Rectal smooth muscle tissue (tissue), 1 donor: ENCODE measurements at regions not wholly inside any gene's neighbourhood (a gene's known extent, or its start where the extent isn't known, plus 50 kb on each side); places are given as distances from the start of the nearest gene placed in this dataset.

Experiments
- H3K27ac ChIP-seq: one replicate; pipeline ENCODE4 v1.7.0; 2013; ENCODE audit warnings: low read depth, low read length, inconsistent platforms
- H3K27me3 ChIP-seq: one replicate; pipeline ENCODE4 v1.7.0; 2013; ENCODE audit warnings: low read length; ENCODE audit not compliant: control insufficient read depth, insufficient read depth
- H3K36me3 ChIP-seq: one replicate; pipeline ENCODE4 v1.7.0; 2013; ENCODE audit warnings: low read length; ENCODE audit not compliant: control insufficient read depth, insufficient read depth
- H3K4me1 ChIP-seq: one replicate; pipeline ENCODE4 v1.7.0; 2013; ENCODE audit warnings: low read length; ENCODE audit not compliant: control insufficient read depth, insufficient read depth
- H3K4me3 ChIP-seq: one replicate; pipeline ENCODE4 v1.7.0; 2013; ENCODE audit warnings: low read length
- H3K9ac ChIP-seq: one replicate; pipeline ENCODE4 v1.7.0; 2013; ENCODE audit warnings: low read length

DNA sequence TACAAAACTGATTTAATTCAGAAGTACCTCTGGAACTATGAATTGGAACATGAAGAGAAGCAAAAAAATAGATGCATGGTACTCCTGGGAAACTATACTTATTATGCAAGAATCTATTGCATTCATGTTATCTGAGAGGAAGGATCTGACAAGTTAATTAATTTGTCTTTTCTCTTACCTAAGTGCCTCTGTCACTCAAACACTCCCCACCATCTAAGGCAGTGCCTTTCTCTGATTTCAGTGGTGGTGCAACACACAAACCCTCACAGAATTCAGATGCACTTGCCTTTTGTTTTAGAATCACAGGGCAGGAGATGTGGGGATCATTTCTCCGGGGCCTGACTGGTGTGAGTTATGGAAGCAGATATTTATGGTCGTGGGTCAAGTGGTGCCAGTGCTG is 52.5 kb upstream of the C9orf72 start:
- H3K4me3 ChIP-seq: no peak overlapping the region
- no peak overlapping the region for H3K27ac ChIP-seq
- no peaks in the 10 kb centered on the region for H3K36me3 ChIP-seq
- no peak overlapping the region for H3K9ac ChIP-seq
- H3K27me3 ChIP-seq: no peaks in the 10 kb centered on the region
- H3K4me1 ChIP-seq: peaks cover 3% of the 10 kb centered on the region

DNA sequence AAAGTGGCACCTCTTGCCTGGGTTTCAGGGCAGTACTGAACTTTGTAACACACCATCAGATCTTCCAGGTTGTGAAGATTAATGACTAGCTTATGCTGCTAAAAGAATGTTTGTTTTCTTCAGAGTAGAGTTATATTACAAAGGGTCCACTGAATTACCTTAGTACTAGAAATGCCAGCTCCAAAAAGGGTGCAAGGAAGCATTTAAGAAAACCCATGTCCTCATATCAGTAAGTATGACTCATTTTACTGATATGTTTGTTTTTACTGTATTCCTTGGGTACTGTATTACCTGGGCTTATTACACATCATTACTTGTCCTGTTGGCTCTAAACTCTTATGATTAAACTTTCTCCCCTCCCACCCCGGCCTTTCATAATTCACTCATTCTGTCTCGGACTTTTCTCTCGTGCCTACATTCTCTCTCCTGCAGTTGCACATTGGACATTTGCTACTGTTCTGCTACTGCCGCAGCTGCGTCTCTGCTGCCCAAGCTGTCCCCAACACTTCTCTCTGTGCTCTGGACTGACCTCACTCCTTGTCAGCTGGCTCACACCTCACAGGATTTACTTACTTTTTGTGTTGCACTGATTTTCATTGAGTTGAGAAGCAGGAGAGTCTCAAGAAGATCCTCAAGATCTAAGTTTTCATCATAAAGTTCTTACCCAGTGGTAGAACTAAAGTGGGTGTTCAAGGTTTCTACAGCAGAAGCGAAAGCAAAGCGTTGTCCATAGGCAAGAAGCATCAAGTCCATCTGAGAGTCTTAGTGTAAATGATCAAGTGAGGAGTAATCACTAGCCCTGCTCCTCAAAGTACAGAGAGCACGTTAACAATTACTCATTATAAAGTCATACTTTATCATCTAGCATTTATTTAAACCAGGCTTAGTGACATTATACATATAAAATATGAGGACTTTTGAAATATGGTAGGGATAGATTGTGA is 53.2 kb upstream of the C9orf72 start:
- H3K4me3 ChIP-seq: no peak overlapping the region
- no peak overlapping the region for H3K27ac ChIP-seq
- peaks cover 3% of the 10 kb centered on the region for H3K4me1 ChIP-seq
- no peaks in the 10 kb centered on the region for H3K36me3 ChIP-seq
- no peak overlapping the region for H3K9ac ChIP-seq
- no peaks in the 10 kb centered on the region for H3K27me3 ChIP-seq

DNA sequence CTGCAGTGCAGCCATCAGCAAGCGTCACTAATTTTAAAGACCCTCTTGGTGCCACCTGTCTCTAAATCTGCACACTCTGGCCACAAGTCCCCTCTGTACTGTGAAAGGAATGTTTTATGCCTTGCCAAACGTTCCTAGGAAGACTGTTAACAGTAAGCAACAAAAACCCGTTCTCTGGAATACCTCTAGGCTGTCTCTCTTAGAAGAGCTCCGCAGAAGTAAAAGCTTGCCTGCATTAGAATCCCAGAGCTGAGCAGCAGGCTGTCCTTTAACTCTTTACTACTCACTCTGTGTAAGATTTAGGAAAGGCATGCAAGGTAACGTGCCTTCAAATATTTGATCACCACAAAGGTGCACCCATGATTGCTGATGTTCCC is 53.9 kb upstream of the C9orf72 start:
- no peak overlapping the region for H3K27ac ChIP-seq
- no peak overlapping the region for H3K4me3 ChIP-seq
- peaks cover 3% of the 10 kb centered on the region for H3K4me1 ChIP-seq
- no peak overlapping the region for H3K9ac ChIP-seq
- no peaks in the 10 kb centered on the region for H3K36me3 ChIP-seq
- no peaks in the 10 kb centered on the region for H3K27me3 ChIP-seq

DNA sequence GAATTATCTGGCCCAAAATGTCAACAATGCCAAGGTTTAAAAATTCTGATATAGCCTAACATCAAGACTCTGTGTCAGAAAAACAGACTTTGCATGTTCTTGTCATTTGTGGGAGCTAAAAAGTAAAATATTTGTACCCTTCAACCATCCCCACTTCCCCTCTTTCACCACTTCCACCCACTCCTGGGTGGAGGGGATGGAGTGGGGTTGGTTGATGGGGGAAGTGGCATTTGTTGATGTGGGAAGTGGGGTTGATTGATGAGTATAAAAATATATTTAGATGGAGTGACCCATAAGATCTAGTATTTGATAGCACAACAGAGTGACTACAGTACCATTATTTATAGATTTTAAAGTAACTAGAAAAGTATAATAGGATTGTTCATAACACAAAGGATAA is 55.0 kb upstream of the C9orf72 start:
- Histone ChIP-seq H3K9ac (no peak overlapping the region), H3K4me1 (peaks cover 3% of the 10 kb centered on the region), H3K27ac (no peak overlapping the region), H3K36me3 (no peaks in the 10 kb centered on the region), H3K27me3 (no peaks in the 10 kb centered on the region), H3K4me3 (no peak overlapping the region)

DNA sequence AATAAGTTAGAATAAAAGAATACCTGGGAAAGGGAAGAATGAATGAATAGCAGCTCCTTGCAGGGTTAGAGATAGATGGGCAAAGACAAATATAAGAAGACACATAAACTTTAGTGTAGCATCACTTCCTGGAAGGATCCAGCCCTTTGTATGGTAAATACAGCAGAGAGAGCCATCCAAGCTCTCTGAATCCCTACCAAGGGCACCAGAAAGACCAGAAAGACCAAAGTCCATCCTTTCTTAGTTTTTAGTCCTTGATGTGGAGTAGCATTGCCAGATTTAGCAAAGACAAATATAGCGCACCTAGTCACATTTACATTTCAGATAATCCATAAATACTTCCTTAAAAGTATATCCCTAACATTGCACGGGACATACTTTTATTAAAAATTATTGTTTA is 56.1 kb upstream of the C9orf72 start:
- H3K27ac ChIP-seq: no peak overlapping the region
- H3K9ac ChIP-seq: no peak overlapping the region
- peaks cover 3% of the 10 kb centered on the region for H3K4me1 ChIP-seq
- no peaks in the 10 kb centered on the region for H3K27me3 ChIP-seq
- H3K4me3 ChIP-seq: no peak overlapping the region
- no peaks in the 10 kb centered on the region for H3K36me3 ChIP-seq

DNA sequence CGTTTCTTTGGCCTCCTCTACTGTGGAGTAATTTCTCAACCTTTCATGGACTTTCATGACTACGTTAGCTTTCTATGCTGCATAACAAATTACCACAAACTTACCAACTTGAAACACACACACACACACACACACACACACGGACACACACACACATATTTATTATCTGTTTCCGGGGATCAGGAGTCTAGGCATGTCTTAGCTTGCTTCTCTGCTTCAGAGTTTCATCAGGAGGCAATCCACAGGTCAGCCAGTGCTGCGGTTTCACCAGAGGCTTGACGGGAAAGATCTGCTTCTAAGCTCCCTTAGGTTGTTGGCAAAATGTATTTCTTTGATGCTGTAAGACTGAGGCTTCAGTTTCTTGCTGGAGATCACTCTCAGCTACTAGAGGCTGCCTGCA is 59.0 kb upstream of the C9orf72 start:
- H3K27ac ChIP-seq: no peak overlapping the region
- H3K9ac ChIP-seq: no peak overlapping the region
- no peaks in the 10 kb centered on the region for H3K4me1 ChIP-seq
- no peaks in the 10 kb centered on the region for H3K36me3 ChIP-seq
- no peaks in the 10 kb centered on the region for H3K27me3 ChIP-seq
- H3K4me3 ChIP-seq: no peak overlapping the region

DNA sequence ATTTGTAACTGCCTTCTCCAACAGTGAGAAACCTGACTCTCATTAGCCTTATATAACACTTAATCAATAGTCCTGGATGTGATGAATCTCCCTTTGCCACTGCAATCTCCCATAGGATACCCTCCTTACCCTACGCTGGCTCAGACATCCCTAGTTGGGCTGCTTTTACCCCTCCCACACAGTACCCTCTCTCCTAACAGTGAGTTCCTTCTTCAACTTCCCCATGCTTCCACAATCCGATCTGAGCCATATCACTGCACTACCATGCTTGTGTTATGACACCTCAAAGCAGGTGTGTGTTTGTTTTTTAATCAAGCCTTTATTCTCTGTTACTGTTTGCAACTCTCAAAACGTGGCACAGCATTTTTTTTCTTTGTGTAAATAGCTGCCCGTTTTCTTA is 60.5 kb upstream of the C9orf72 start:
- H3K27ac ChIP-seq: no peak overlapping the region
- no peaks in the 10 kb centered on the region for H3K36me3 ChIP-seq
- H3K27me3 ChIP-seq: no peaks in the 10 kb centered on the region
- H3K4me3 ChIP-seq: no peak overlapping the region
- no peak overlapping the region for H3K9ac ChIP-seq
- no peaks in the 10 kb centered on the region for H3K4me1 ChIP-seq

DNA sequence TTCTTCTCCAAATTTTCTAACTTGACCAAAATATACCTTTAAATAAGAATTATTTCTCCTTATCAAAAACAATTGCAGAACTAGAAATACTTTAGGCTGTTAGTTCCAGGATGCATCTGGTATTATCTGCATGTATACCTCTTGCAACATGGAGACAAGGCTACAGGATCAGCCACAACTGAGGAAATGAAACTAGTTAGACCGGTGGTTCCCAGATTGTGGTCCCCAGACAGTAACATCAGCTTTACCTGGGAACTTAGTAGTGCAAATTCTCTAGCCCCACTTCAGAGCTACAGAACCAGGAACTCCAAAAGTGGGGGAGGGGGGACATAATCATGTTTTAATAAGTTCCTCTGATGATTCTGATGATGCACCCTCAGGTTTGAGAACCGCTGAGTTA is 61.6 kb upstream of the C9orf72 start:
- H3K9ac ChIP-seq: no peak overlapping the region

DNA sequence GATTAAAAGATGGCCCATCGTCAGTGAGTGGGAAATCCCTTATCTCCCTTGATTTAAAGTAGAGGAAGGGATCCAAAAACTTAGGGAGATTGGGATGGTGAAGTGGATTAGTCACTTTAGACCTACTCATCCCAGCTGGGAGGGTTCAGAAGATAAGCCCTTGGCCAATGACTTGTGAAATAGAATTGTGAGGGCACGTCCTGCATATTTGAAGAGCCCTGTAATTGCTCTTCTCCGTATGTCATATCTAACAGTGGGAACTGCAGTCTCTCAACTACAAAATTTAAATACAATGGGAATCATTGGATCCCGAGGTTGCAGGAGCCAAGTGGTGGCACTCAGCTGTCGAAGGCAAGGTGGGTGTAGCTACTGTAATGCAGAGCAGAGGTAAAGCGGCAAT is 65.4 kb upstream of the C9orf72 start:
- Histone ChIP-seq H3K4me1 (no peaks in the 10 kb centered on the region), H3K27me3 (no peaks in the 10 kb centered on the region), H3K27ac (no peak overlapping the region), H3K4me3 (no peak overlapping the region), H3K9ac (no peak overlapping the region), H3K36me3 (no peaks in the 10 kb centered on the region)

More for the DNA sequence above, 61.6 kb upstream of the C9orf72 start:
- H3K4me1 ChIP-seq: no peaks in the 10 kb centered on the region
- no peaks in the 10 kb centered on the region for H3K36me3 ChIP-seq
- H3K27me3 ChIP-seq: no peaks in the 10 kb centered on the region
- H3K27ac ChIP-seq: no peak overlapping the region
- no peak overlapping the region for H3K4me3 ChIP-seq

DNA sequence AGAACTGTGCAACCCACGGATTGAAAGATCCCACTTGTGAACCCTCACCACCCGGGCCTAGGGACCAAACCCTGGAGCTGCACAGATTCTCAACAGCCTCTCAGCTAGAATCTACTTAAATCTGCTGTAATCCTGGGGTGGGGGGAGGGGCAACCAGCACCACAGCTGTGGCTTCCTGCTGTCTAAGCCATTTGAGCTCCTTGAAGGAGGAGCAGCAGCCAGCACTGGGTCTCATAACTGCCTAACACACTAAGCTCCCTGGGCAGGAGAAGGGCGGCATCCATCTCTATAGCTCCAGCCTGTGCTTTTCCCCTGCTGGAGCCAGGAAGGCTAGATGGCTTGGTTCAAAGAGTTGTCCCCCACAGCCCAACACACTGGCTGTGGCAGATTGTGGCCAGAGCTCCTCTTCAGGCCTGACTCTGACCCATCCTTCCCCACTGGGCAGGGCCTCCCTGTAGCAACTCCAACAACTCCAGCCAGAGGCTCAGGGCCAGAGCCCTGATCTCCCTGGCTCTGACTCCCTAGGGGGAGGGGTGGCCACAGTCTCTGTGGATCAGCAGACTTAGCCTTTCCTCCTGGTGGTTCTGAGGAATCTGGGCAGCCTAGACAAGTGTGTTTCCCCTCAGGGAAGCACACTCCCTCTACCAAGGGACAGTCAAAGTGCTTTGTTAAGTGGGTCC is 72.0 kb upstream of the C9orf72 start:
- Histone ChIP-seq H3K4me3 (no peak overlapping the region), H3K4me1 (no peaks in the 10 kb centered on the region), H3K9ac (no peak overlapping the region), H3K27me3 (no peaks in the 10 kb centered on the region), H3K27ac (no peak overlapping the region), H3K36me3 (no peaks in the 10 kb centered on the region)

DNA sequence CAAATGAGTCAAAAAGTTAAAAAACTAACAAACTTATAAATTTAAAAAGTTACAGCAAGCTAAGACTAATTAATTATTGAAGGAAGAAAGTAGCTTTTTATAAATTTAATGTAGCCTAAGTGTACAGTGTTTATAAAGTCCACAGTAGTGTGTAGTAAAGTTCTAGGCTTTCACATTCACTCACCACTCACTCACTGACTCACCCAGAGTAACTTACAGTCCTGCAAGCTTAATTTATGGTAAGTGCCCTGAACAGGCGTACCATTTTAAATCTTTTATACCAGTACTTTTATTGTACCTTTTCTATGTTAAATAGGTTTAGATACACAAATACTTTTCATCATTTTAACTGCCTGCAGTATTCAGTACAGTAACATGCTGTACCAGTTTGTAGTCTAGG is 80.0 kb upstream of the C9orf72 start:
- Histone ChIP-seq H3K4me3 (no peak overlapping the region), H3K9ac (no peak overlapping the region), H3K4me1 (no peaks in the 10 kb centered on the region), H3K27ac (no peak overlapping the region), H3K27me3 (no peaks in the 10 kb centered on the region), H3K36me3 (no peaks in the 10 kb centered on the region)

DNA sequence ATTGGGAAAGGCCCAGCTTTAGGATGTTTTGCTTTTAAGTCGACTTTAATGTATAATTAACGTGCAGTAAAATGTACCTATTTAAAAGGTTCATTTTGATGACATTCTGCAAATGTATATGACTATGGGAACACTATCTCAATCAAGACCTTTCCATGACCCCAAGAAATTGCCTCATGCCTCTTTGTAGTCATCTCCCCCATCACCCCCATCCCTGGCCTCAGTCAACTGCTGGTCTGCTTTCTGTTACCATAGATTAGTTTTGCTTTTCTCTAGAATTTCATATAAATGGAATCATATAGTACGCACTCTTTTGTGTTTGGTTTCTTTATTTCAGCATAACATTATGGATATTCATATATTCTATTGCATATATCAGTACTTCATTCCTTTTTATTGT is 80.7 kb upstream of the C9orf72 start:
- Histone ChIP-seq H3K9ac (no peak overlapping the region), H3K36me3 (no peaks in the 10 kb centered on the region), H3K4me3 (no peak overlapping the region), H3K27me3 (no peaks in the 10 kb centered on the region), H3K27ac (no peak overlapping the region), H3K4me1 (no peaks in the 10 kb centered on the region)
